ENCODE measurements at regions not wholly inside any gene's neighbourhood (a gene's known extent, or its start where the extent isn't known, plus 50 kb on each side); places are given as distances from the start of the nearest gene placed in this dataset.

- no peak for TF ChIP-seq CTCF (IDR thresholded peaks at IDR 0.05)
- Mint-ChIP-seq H3K9me3 (no peaks in the 10 kb centered on the region), H3K4me1 (ENCODE audit: low read depth) (no peaks in the 10 kb centered on the region), H3K27me3 (peaks cover 7% of the 10 kb centered on the region), H3K27ac (no peak overlapping the region), H3K36me3 (ENCODE audit: low read depth) (no peaks in the 10 kb centered on the region), H3K4me3 (no peak overlapping the region)
- ATAC-seq, result no peak
- ChIA-PET POLR2A (no interaction called here), CTCF (no interaction called here)
- DNase-seq, result no peak
- intact Hi-C loops (cut with micrococcal nuclease), result no loop called here
Observed at GRCh38 chr5:112472614-112473013, 53.5 kb upstream of the EPB41L4A start.

- intact Hi-C loops (cut with micrococcal nuclease), result no loop called here
- POLR2A ChIA-PET, result no interaction called here
- Mint-ChIP-seq H3K4me1 (ENCODE audit: low read depth) (no peaks in the 10 kb centered on the region), H3K4me3 (no peak overlapping the region), H3K27ac (no peak overlapping the region), H3K9me3 (no peaks in the 10 kb centered on the region), H3K27me3 (peaks cover 11% of the 10 kb centered on the region), H3K36me3 (ENCODE audit: low read depth) (no peaks in the 10 kb centered on the region)
- no peak for ATAC-seq
- no peak for TF ChIP-seq CTCF (IDR thresholded peaks at IDR 0.05)
- CTCF ChIA-PET, result no interaction called here
- no peak for DNase-seq
Observed at GRCh38 chr5:112473989-112474388, 54.9 kb upstream of the EPB41L4A start.

- POLR2A ChIA-PET, result no interaction called here
- no peaks in the 10 kb centered on the region for H3K36me3 Mint-ChIP-seq (ENCODE audit: low read depth)
Observed at GRCh38 chr5:112475747-112476365, 56.8 kb upstream of the EPB41L4A start.

GRCh38 chr5:112479418-112479817, 60.3 kb upstream of the EPB41L4A start:
- ChIA-PET CTCF (no interaction called here), POLR2A (no interaction called here)
- Mint-ChIP-seq H3K36me3 (ENCODE audit: low read depth) (no peaks in the 10 kb centered on the region), H3K4me3 (no peak overlapping the region), H3K4me1 (ENCODE audit: low read depth) (no peaks in the 10 kb centered on the region), H3K27ac (no peak overlapping the region), H3K9me3 (no peaks in the 10 kb centered on the region), H3K27me3 (peaks cover 4% of the 10 kb centered on the region)
- no peak for TF ChIP-seq CTCF (IDR thresholded peaks at IDR 0.05)
- ATAC-seq (no peak), DNase-seq (no peak)
- intact Hi-C loops (cut with micrococcal nuclease), result no loop called here

More at GRCh38 chr5:112475747-112476365, 56.8 kb upstream of the EPB41L4A start:
- TF ChIP-seq CTCF (IDR thresholded peaks at IDR 0.05), result no peak
- CTCF ChIA-PET, result interaction anchor here (1.3 kb wide), 1 partner anchor 15 kb away, joined by 6 read pairs; no protein-coding TSS in a partner anchor
- intact Hi-C loops (cut with micrococcal nuclease), result no loop called here
- Mint-ChIP-seq H3K4me1 (ENCODE audit: low read depth) (no peaks in the 10 kb centered on the region), H3K27me3 (peaks cover 11% of the 10 kb centered on the region), H3K9me3 (no peaks in the 10 kb centered on the region), H3K4me3 (no peak overlapping the region), H3K27ac (no peak overlapping the region)
- DNase-seq (no peak), ATAC-seq (no peak)

- H3K4me3 Mint-ChIP-seq, result no peak overlapping the region
- ATAC-seq (no peak), DNase-seq (no peak)
- TF ChIP-seq CTCF (IDR thresholded peaks at IDR 0.05), result no peak
- intact Hi-C loops (cut with micrococcal nuclease), result no loop called here
- peaks cover 4% of the 10 kb centered on the region for H3K27me3 Mint-ChIP-seq
- no peaks in the 10 kb centered on the region for H3K36me3 Mint-ChIP-seq (ENCODE audit: low read depth)
- POLR2A ChIA-PET, result no interaction called here
- H3K9me3 Mint-ChIP-seq, result no peaks in the 10 kb centered on the region
- CTCF ChIA-PET, result no interaction called here
- no peak overlapping the region for H3K27ac Mint-ChIP-seq
- H3K4me1 Mint-ChIP-seq (ENCODE audit: low read depth), result no peaks in the 10 kb centered on the region
Observed at GRCh38 chr5:112480501-112480900, 61.4 kb upstream of the EPB41L4A start.
